A549 (cell line): ENCODE measurements at regions not wholly inside any gene's neighbourhood (a gene's known extent, or its start where the extent isn't known, plus 50 kb on each side); places are given as distances from the start of the nearest gene placed in this dataset.

Source experiments
- ATAC-seq, 2 experiments: fragments of 200-7000 bp in 1 of 2; fragments of >200 bp in 1 of 2; cut with Nextera tagmentation in 1 of 2; cut with Tn5 transposase in 1 of 2; 3 replicates each; pipeline versions ENCODE4 v1.8.0 to v1.9.1; 2018 to 2020; ENCODE audit warnings: mild to moderate bottlenecking in 1 of 2, moderate library complexity in 1 of 2
- CTCF ChIA-PET: fragments of 300-600 bp; sonication (Branson Sonifier 250); formaldehyde crosslinking; extraction: SDS; loops from one replicate; lab custom pipeline; 2021; ENCODE audit warnings: antibody characterized with exemption, inconsistent platforms; lab: Yijun Ruan, JAX
- POLR2A ChIA-PET: fragments of 350-600 bp; formaldehyde crosslinking; extraction: SDS; loops from one replicate; lab custom pipeline; 2021; ENCODE audit warnings: antibody characterized with exemption, inconsistent platforms; lab: Yijun Ruan, JAX
- DNase-seq, 2 experiments: peaks; one replicate each; pipeline versions ENCODE4 v3.0.0 to v3.0.0-alpha.2; 2011 to 2016; ENCODE audit warnings: low read depth in 1 of 2, low spot score in 1 of 2
- FAIRE-seq: peaks from 2 replicates; lab custom pipeline; 2011; peaks lifted over from hg19 to GRCh38; lab: Jason Lieb, UNC
- H3K27ac ChIP-seq, 2 experiments: fragments of >200 bp; sonication (Bioruptor Twin); formaldehyde crosslinking; 3 replicates each; pipeline ENCODE4 v1.5.1; 2016 to 2017
- H3K4me1 ChIP-seq: fragments of >200 bp; sonication (Bioruptor Twin); formaldehyde crosslinking; 3 replicates; pipeline ENCODE4 v1.6.1; 2016
- H3K4me2 ChIP-seq: fragments of >200 bp; sonication (Bioruptor Twin); formaldehyde crosslinking; 3 replicates; pipeline ENCODE4 v1.6.1; 2016
- H3K4me3 ChIP-seq: fragments of >200 bp; sonication (Bioruptor Twin); formaldehyde crosslinking; 3 replicates; pipeline ENCODE4 v1.5.1; 2016
- H3K9me3 ChIP-seq: fragments of >200 bp; sonication (Bioruptor Twin); formaldehyde crosslinking; 3 replicates; pipeline ENCODE4 v1.6.1; 2016
- BCL3 ChIP-seq: fragments of >200 bp; sonication (Bioruptor Twin); formaldehyde crosslinking; IDR thresholded peaks from 3 replicates; pipeline ENCODE4 v1.6.1; 2016
- BHLHE40 ChIP-seq: IDR thresholded peaks from 2 replicates; pipeline ENCODE4 v1.6.1; 2012; ENCODE audit warnings: low read depth, low read length, inconsistent platforms
- CEBPB ChIP-seq, 2 experiments: fragments of >200 bp in 1 of 2; sonication (Bioruptor Twin) in 1 of 2; formaldehyde crosslinking in 1 of 2; IDR thresholded peaks; 2 replicates each; pipeline ENCODE4 v1.6.1; 2012 to 2016
- E2F6 ChIP-seq: IDR thresholded peaks from 2 replicates; pipeline ENCODE4 v1.6.1; 2012; ENCODE audit warnings: low read depth, borderline replicate concordance
- EHMT2 ChIP-seq: fragments of 200-600 bp; sonication (generic); IDR thresholded peaks from 2 replicates; pipeline ENCODE4 v1.6.1; 2016; ENCODE audit warnings: antibody characterized with exemption, low read depth, mild to moderate bottlenecking, moderate library complexity
- ELK1 ChIP-seq: fragments of 150-350 bp; IDR thresholded peaks from 2 replicates; pipeline ENCODE4 v1.6.1; 2014; ENCODE audit warnings: low read depth, mild to moderate bottlenecking, low read length
- ESRRA ChIP-seq: fragments of 150-350 bp; IDR thresholded peaks from 2 replicates; pipeline ENCODE4 v1.6.1; 2014; ENCODE audit warnings: mild to moderate bottlenecking, low read length, borderline replicate concordance
- FOSL2 ChIP-seq, 2 experiments: fragments of 450-650 bp in 1 of 2; fragments of >200 bp in 1 of 2; sonication (Bioruptor Twin) in 1 of 2; formaldehyde crosslinking; IDR thresholded peaks; 2 replicates each; pipeline versions ENCODE4 v1.5.0 to v1.6.1; 2016 to 2020; ENCODE audit warnings: mild to moderate bottlenecking in 1 of 2, moderate library complexity in 1 of 2
- HEYL ChIP-seq: fragments of 250-450 bp; sonication (Bioruptor Pico); IDR thresholded peaks from 2 replicates; pipeline ENCODE4 v1.8.0; 2021; ENCODE audit warnings: mild to moderate bottlenecking, moderate library complexity
- HOXA7 ChIP-seq: fragments of 250-450 bp; sonication (Bioruptor Pico); IDR thresholded peaks from 2 replicates; pipeline ENCODE4 v1.5.0; 2020; ENCODE audit warnings: mild to moderate bottlenecking, moderate library complexity
- HOXB13 ChIP-seq: fragments of 250-450 bp; sonication (Bioruptor Pico); IDR thresholded peaks from 2 replicates; pipeline ENCODE4 v1.5.0; 2020; ENCODE audit warnings: low read depth, mild to moderate bottlenecking, moderate library complexity
- JUN ChIP-seq, 2 experiments: fragments of >200 bp; sonication (Bioruptor Twin); formaldehyde crosslinking; IDR thresholded peaks; 2 replicates in 1 of 2; 3 replicates in 1 of 2; pipeline ENCODE4 v1.6.1; 2016 to 2017
- MYC ChIP-seq: IDR thresholded peaks from 2 replicates; pipeline ENCODE4 v1.6.1; 2012; ENCODE audit warnings: mild to moderate bottlenecking, inconsistent platforms, low read length, improper control_type of control experiment, borderline replicate concordance
- NFE2L2 ChIP-seq: fragments of 150-350 bp; conservative IDR thresholded peaks from 2 replicates; pipeline ENCODE4 v1.6.1; 2014; ENCODE audit warnings: low read length
- NPAS2 ChIP-seq: fragments of 250-450 bp; sonication (Bioruptor Pico); IDR thresholded peaks from 2 replicates; pipeline ENCODE4 v1.8.0; 2022; ENCODE audit warnings: mild to moderate bottlenecking, moderate library complexity, borderline replicate concordance
- PHF8 ChIP-seq: fragments of 200-600 bp; sonication (generic); IDR thresholded peaks from 2 replicates; pipeline ENCODE4 v1.6.1; 2016; ENCODE audit warnings: low read depth, mild to moderate bottlenecking, antibody characterized with exemption, moderate library complexity, borderline replicate concordance
- RARB ChIP-seq: fragments of 250-450 bp; sonication (Bioruptor Pico); IDR thresholded peaks from 2 replicates; pipeline ENCODE4 v1.8.0; 2021; ENCODE audit warnings: mild to moderate bottlenecking, moderate library complexity
- RFX5 ChIP-seq: fragments of 450-650 bp; IDR thresholded peaks from 2 replicates; pipeline ENCODE4 v1.7.1; 2014; ENCODE audit warnings: antibody characterized with exemption, mild to moderate bottlenecking, moderate library complexity
- RNF2 ChIP-seq: fragments of 200-600 bp; sonication (generic); IDR thresholded peaks from 2 replicates; pipeline ENCODE4 v1.6.1; 2016; ENCODE audit warnings: low read depth, mild to moderate bottlenecking, antibody characterized with exemption, moderate library complexity, borderline replicate concordance
- SREBF2 ChIP-seq: fragments of 450-650 bp; IDR thresholded peaks from 2 replicates; pipeline ENCODE4 v1.6.1; 2014; ENCODE audit warnings: mild to moderate bottlenecking, moderate library complexity
- ZC3H11A ChIP-seq: fragments of 450-650 bp; IDR thresholded peaks from 2 replicates; pipeline ENCODE4 v1.6.1; 2014; ENCODE audit warnings: antibody characterized with exemption, mild to moderate bottlenecking
- ZNF302 ChIP-seq: fragments of 250-450 bp; sonication (Bioruptor Pico); IDR thresholded peaks from 2 replicates; pipeline ENCODE4 v1.9.0; 2021; ENCODE audit warnings: inconsistent platforms, mild to moderate bottlenecking, moderate library complexity
- WGBS: methylation state at CpG from one replicate; pipeline ENCODE4 v1.1.6; 2017; ENCODE audit errors: missing lambda C conversion rate; 5-methylcytosine and 5-hydroxymethylcytosine counted together

GRCh38 chr9:89808756-89809181, 204.0 kb downstream of the GADD45G start:
- Histone ChIP-seq H3K4me1 (no peaks in the 10 kb centered on the region), H3K4me2 (no peak overlapping the region), H3K4me3 (no peak overlapping the region), H3K9me3 (no peaks in the 10 kb centered on the region), H3K27ac (no peak overlapping the region)
- ChIA-PET CTCF (no interaction called here), POLR2A (no interaction called here)
- ATAC-seq (no peak), FAIRE-seq (no peak), DNase-seq (no peak)
- WGBS = 64% methylated on average over 12 of the region's 12 CpGs
- no peak for TF ChIP-seq BHLHE40
- TF ChIP-seq MYC = no peak
- no peak for TF ChIP-seq RARB (CRISPR knock-in tag)
- TF ChIP-seq HOXB13 = no peak

GRCh38 chr9:89810431-89810830, 205.6 kb downstream of the GADD45G start:
- TF ChIP-seq BHLHE40 = no peak
- TF ChIP-seq E2F6 = no peak
- no peak for TF ChIP-seq ZC3H11A
- no peak for TF ChIP-seq HOXA7 (CRISPR knock-in tag)
- no peak for TF ChIP-seq PHF8
- no peak for TF ChIP-seq NFE2L2
- DNase-seq (no peak), ATAC-seq (no peak), FAIRE-seq (no peak)
- Histone ChIP-seq H3K4me3 (no peak overlapping the region), H3K4me2 (no peak overlapping the region), H3K4me1 (no peaks in the 10 kb centered on the region), H3K27ac (no peak overlapping the region), H3K9me3 (no peaks in the 10 kb centered on the region)
- ChIA-PET POLR2A (no interaction called here), CTCF (interaction anchor here (0.9 to 1.4 kb wide), 3 partner anchors 9 to 208 kb away, joined by 3 read pairs; no protein-coding TSS in a partner anchor)
- 22% methylated on average over 7 of the region's 7 CpGs for WGBS

- ATAC-seq = no peak
- ChIA-PET CTCF (interaction anchor here (1.4 kb wide), 1 partner anchor 8 kb away, joined by 3 read pairs; no protein-coding TSS in a partner anchor), POLR2A (no interaction called here)
- no peak overlapping the region for H3K4me2 ChIP-seq
- no peaks in the 10 kb centered on the region for H3K9me3 ChIP-seq
- no peak for DNase-seq
- no peak overlapping the region for H3K4me3 ChIP-seq
- no peak for FAIRE-seq
- no peak overlapping the region for H3K27ac ChIP-seq
- 47% methylated on average over 3 of the region's 3 CpGs for WGBS
- H3K4me1 ChIP-seq = no peaks in the 10 kb centered on the region
- TF ChIP-seq ESRRA (no peak), CEBPB (IDR thresholded peaks at IDR 0.05) (no peak), HEYL (CRISPR knock-in tag) (no peak), ELK1 (no peak), BCL3 (no peak), EHMT2 (no peak), NPAS2 (no peak)
These were observed 206.5 kb downstream of the GADD45G start for GRCh38 chr9:89811356-89811755.

GRCh38 chr9:89811886-89812450, 207.2 kb downstream of the GADD45G start:
- TF ChIP-seq RFX5 = no peak
- no peak for TF ChIP-seq RNF2
- no peak for TF ChIP-seq ZNF302 (CRISPR knock-in tag)
- no peak for TF ChIP-seq BCL3
- no peak for TF ChIP-seq SREBF2
- TF ChIP-seq JUN (IDR thresholded peaks at IDR 0.05) = no peak
- TF ChIP-seq FOSL2 (IDR thresholded peaks at IDR 0.05) = no peak
- no peak for TF ChIP-seq FOSL2 (CRISPR knock-in tag; IDR thresholded peaks at IDR 0.05)
- H3K9me3 ChIP-seq = no peaks in the 10 kb centered on the region
- no peak for ATAC-seq
- ChIA-PET CTCF (interaction anchor here (1.1 to 1.3 kb wide), 2 partner anchors 28 to 211 kb away, joined by 3 read pairs; no protein-coding TSS in a partner anchor), POLR2A (no interaction called here)
- H3K4me3 ChIP-seq = no peak overlapping the region
- FAIRE-seq = no peak
- WGBS = 43% methylated on average over 10 of the region's 10 CpGs
- no peak overlapping the region for H3K27ac ChIP-seq
- DNase-seq = no peak
- H3K4me1 ChIP-seq = no peaks in the 10 kb centered on the region
- no peak overlapping the region for H3K4me2 ChIP-seq
